ENCODE measurements at regions not wholly inside any gene's neighbourhood (a gene's known extent, or its start where the extent isn't known, plus 50 kb on each side); places are given as distances from the start of the nearest gene placed in this dataset.

GRCh38 chr15:25536801-25537611 is 98.2 kb upstream of the UBE3A start:
- H3K9me3 ChIP-seq (ENCODE audit: low read depth): no peaks in the 10 kb centered on the region
- no peaks in the 10 kb centered on the region for H3K36me3 ChIP-seq (replicated peaks; ENCODE audit: insufficient read depth, low read depth)
- H4K20me1 ChIP-seq (ENCODE audit: insufficient read depth, poor library complexity, severe bottlenecking): no peaks in the 10 kb centered on the region
- no peak overlapping the region for H2AFZ ChIP-seq
- H3K4me3 ChIP-seq: no peak overlapping the region
- no peak for DNase-seq (ENCODE audit: low spot score)
- H3K4me1 ChIP-seq (ENCODE audit: insufficient read depth): no peaks in the 10 kb centered on the region
- no peak overlapping the region for H3K4me2 ChIP-seq
- no peak for TF ChIP-seq EZH2phosphoT487 (IDR thresholded peaks at IDR 0.05; ENCODE audit: low read depth, severe bottlenecking, unreplicated experiment)
- no peak for TF ChIP-seq EZH2 (IDR thresholded peaks at IDR 0.05; ENCODE audit: borderline replicate concordance)
- no peak for TF ChIP-seq CTCF (IDR thresholded peaks at IDR 0.05; ENCODE audit: poor library complexity)
- WGBS (ENCODE audit: low lambda C conversion rate, missing lambda C conversion rate): 72% methylated on average over 7 of the region's 7 CpGs
- H3K27ac ChIP-seq: no peak overlapping the region
- no peaks in the 10 kb centered on the region for H3K79me2 ChIP-seq
- H3K27me3 ChIP-seq: no peaks in the 10 kb centered on the region
- no peaks in the 10 kb centered on the region for H3K9me2 ChIP-seq (replicated peaks; ENCODE audit: insufficient read depth)

GRCh38 chr15:25535866-25536265 is 97.0 kb upstream of the UBE3A start:
- no peak for DNase-seq (ENCODE audit: low spot score)
- H3K4me1 ChIP-seq (ENCODE audit: insufficient read depth): no peaks in the 10 kb centered on the region
- H3K27me3 ChIP-seq: no peaks in the 10 kb centered on the region
- H3K9me3 ChIP-seq (ENCODE audit: low read depth): no peaks in the 10 kb centered on the region
- no peaks in the 10 kb centered on the region for H3K9me2 ChIP-seq (replicated peaks; ENCODE audit: insufficient read depth)
- no peaks in the 10 kb centered on the region for H3K79me2 ChIP-seq
- H4K20me1 ChIP-seq (ENCODE audit: insufficient read depth, poor library complexity, severe bottlenecking): no peaks in the 10 kb centered on the region
- no peak overlapping the region for H3K4me2 ChIP-seq
- WGBS (ENCODE audit: low lambda C conversion rate, missing lambda C conversion rate): 92% methylated on average over 5 of the region's 5 CpGs
- no peak for TF ChIP-seq CTCF (IDR thresholded peaks at IDR 0.05; ENCODE audit: poor library complexity)
- no peak for TF ChIP-seq EZH2phosphoT487 (IDR thresholded peaks at IDR 0.05; ENCODE audit: low read depth, severe bottlenecking, unreplicated experiment)
- no peak overlapping the region for H3K27ac ChIP-seq
- no peaks in the 10 kb centered on the region for H3K36me3 ChIP-seq (replicated peaks; ENCODE audit: insufficient read depth, low read depth)
- H2AFZ ChIP-seq: no peak overlapping the region
- H3K4me3 ChIP-seq: no peak overlapping the region

GRCh38 chr15:25534293-25534692 is 95.5 kb upstream of the UBE3A start:
- H3K27ac ChIP-seq: no peak overlapping the region
- H2AFZ ChIP-seq: no peak overlapping the region
- H3K4me2 ChIP-seq: no peak overlapping the region
- no peaks in the 10 kb centered on the region for H3K36me3 ChIP-seq (replicated peaks; ENCODE audit: insufficient read depth, low read depth)
- H3K79me2 ChIP-seq: no peaks in the 10 kb centered on the region
- no peaks in the 10 kb centered on the region for H3K4me1 ChIP-seq (ENCODE audit: insufficient read depth)
- no peaks in the 10 kb centered on the region for H3K27me3 ChIP-seq
- DNase-seq (ENCODE audit: low spot score): no peak
- 95% methylated on average over 6 of the region's 6 CpGs for WGBS (ENCODE audit: low lambda C conversion rate, missing lambda C conversion rate)
- no peak overlapping the region for H3K4me3 ChIP-seq
- H4K20me1 ChIP-seq (ENCODE audit: insufficient read depth, poor library complexity, severe bottlenecking): no peaks in the 10 kb centered on the region
- no peak for TF ChIP-seq EZH2 (IDR thresholded peaks at IDR 0.05; ENCODE audit: borderline replicate concordance)
- TF ChIP-seq CTCF (IDR thresholded peaks at IDR 0.05; ENCODE audit: poor library complexity): no peak
- no peak for TF ChIP-seq EZH2phosphoT487 (IDR thresholded peaks at IDR 0.05; ENCODE audit: low read depth, severe bottlenecking, unreplicated experiment)
- H3K9me3 ChIP-seq (ENCODE audit: low read depth): no peaks in the 10 kb centered on the region
- no peaks in the 10 kb centered on the region for H3K9me2 ChIP-seq (replicated peaks; ENCODE audit: insufficient read depth)

All from hepatocyte (in vitro differentiated cells).